HEK293T (cell line): ENCODE measurements at regions not wholly inside any gene's neighbourhood (a gene's known extent, or its start where the extent isn't known, plus 50 kb on each side); places are given as distances from the start of the nearest gene placed in this dataset.

Experiments used
- CTCF ChIA-PET: fragments of 350-600 bp; formaldehyde crosslinking; extraction: SDS; loops from one replicate; lab custom pipeline; 2021; ENCODE audit warnings: antibody characterized with exemption, inconsistent platforms; lab: Yijun Ruan, JAX
- POLR2A ChIA-PET: fragments of 350-600 bp; formaldehyde crosslinking; extraction: SDS; loops from one replicate; lab custom pipeline; 2020; ENCODE audit warnings: antibody characterized with exemption, inconsistent platforms; lab: Yijun Ruan, JAX
- DNase-seq: peaks from one replicate; pipeline ENCODE4 v3.0.0; 2012; ENCODE audit warnings: mixed read lengths; ENCODE audit errors: extremely low spot score
- ARNT ChIP-seq: fragments of 450-650 bp; IDR thresholded peaks from 2 replicates; pipeline ENCODE4 v1.6.1; 2017; ENCODE audit warnings: mild to moderate bottlenecking
- BHLHE40 ChIP-seq: fragments of 450-650 bp; IDR thresholded peaks from 2 replicates; pipeline ENCODE4 v1.6.1; 2016; ENCODE audit warnings: mild to moderate bottlenecking, moderate library complexity, borderline replicate concordance
- CTBP1 ChIP-seq: fragments of 450-650 bp; IDR thresholded peaks from 2 replicates; pipeline ENCODE4 v1.6.1; 2016; ENCODE audit warnings: borderline replicate concordance
- ELF4 ChIP-seq: fragments of 450-650 bp; IDR thresholded peaks from 2 replicates; pipeline ENCODE4 v1.6.1; 2017; ENCODE audit warnings: antibody characterized with exemption
- FOXA1 ChIP-seq: fragments of 450-650 bp; IDR thresholded peaks from 2 replicates; pipeline ENCODE4 v1.6.1; 2016; ENCODE audit warnings: mild to moderate bottlenecking
- FOXK2 ChIP-seq: fragments of 450-650 bp; IDR thresholded peaks from 2 replicates; pipeline ENCODE4 v1.6.1; 2016; ENCODE audit warnings: mild to moderate bottlenecking
- FOXM1 ChIP-seq: fragments of 450-650 bp; IDR thresholded peaks from 2 replicates; pipeline ENCODE4 v1.6.1; 2017; ENCODE audit warnings: mild to moderate bottlenecking, borderline replicate concordance
- HDGF ChIP-seq: fragments of 450-650 bp; IDR thresholded peaks from 2 replicates; pipeline ENCODE4 v1.6.1; 2017; ENCODE audit warnings: antibody characterized with exemption, borderline replicate concordance
- L3MBTL2 ChIP-seq: fragments of 450-650 bp; conservative IDR thresholded peaks from 2 replicates; pipeline ENCODE4 v1.6.1; 2016; ENCODE audit warnings: mild to moderate bottlenecking
- LEF1 ChIP-seq: fragments of 450-650 bp; IDR thresholded peaks from 2 replicates; pipeline ENCODE4 v1.6.1; 2017; ENCODE audit warnings: mild to moderate bottlenecking, borderline replicate concordance
- NFRKB ChIP-seq: fragments of 450-650 bp; IDR thresholded peaks from 2 replicates; pipeline ENCODE4 v1.6.1; 2016; ENCODE audit warnings: mild to moderate bottlenecking, moderate library complexity
- SP1 ChIP-seq: fragments of 450-650 bp; IDR thresholded peaks from 2 replicates; pipeline ENCODE4 v1.6.1; 2017
- SUZ12 ChIP-seq: fragments of 450-650 bp; IDR thresholded peaks from 2 replicates; pipeline ENCODE4 v1.6.1; 2016; ENCODE audit warnings: mild to moderate bottlenecking
- TARDBP ChIP-seq: fragments of 450-650 bp; IDR thresholded peaks from 2 replicates; pipeline ENCODE4 v1.6.1; 2016
- ZNF384 ChIP-seq: fragments of 450-650 bp; IDR thresholded peaks from 2 replicates; pipeline ENCODE4 v1.6.1; 2016
- TF ChIP-seq, protein P1 (sequence below): fragments of 450-650 bp; IDR thresholded peaks from 2 replicates; pipeline ENCODE4 v1.6.1; 2016

DNA sequence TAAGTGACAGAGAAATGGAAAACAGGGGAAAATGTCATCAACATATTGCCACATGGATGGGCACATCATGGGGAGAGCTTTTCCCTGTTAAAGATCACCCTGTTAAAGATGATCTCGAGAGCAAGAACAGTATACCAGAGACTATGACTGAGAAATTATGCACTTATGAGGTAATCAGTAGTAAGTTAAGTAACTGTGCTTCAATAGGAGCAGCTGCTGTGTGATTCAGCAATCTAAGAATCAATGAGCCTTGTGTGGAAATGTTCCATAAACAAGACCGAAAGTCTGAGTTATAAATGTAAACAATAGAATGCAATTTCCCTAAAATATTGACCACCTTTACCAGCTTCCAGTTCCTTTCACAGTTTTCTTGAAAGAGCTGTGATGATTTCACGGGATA, 582.3 kb downstream of the CAAP1 start:
- no peak for TF ChIP-seq FOXA1
- no peak for TF ChIP-seq FOXK2
- no peak for TF ChIP-seq NFRKB
- TF ChIP-seq FOXM1 = no peak
- TF ChIP-seq LEF1 = no peak
- no peak for TF ChIP-seq ELF4
- no peak for TF ChIP-seq HDGF
- no peak for TF ChIP-seq TARDBP
- no peak for TF ChIP-seq BHLHE40
- TF ChIP-seq SUZ12 = no peak
- no peak for TF ChIP-seq SP1
- TF ChIP-seq, protein P1, sequence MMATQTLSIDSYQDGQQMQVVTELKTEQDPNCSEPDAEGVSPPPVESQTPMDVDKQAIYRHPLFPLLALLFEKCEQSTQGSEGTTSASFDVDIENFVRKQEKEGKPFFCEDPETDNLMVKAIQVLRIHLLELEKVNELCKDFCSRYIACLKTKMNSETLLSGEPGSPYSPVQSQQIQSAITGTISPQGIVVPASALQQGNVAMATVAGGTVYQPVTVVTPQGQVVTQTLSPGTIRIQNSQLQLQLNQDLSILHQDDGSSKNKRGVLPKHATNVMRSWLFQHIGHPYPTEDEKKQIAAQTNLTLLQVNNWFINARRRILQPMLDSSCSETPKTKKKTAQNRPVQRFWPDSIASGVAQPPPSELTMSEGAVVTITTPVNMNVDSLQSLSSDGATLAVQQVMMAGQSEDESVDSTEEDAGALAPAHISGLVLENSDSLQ = no peak
- ChIA-PET CTCF (no interaction called here), POLR2A (no interaction called here)
- no peak for DNase-seq

DNA sequence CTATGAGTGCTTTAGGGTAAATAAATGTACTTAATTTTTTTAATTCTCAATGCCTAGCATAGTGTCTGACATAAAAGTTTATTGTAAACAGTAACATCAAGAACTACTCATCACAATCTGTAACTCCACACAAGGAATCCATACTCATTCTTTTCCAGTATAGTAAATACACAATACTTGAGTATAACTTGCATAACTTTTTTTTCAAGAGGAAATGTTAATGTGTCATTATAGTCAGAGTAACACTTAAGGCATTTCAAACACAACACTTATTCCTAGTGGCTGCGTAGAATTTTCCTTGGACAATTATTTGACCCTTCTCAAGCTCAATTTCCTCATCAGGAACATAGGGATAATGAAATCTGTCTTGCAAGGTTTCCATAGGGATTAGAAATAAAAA, 584.3 kb downstream of the CAAP1 start:
- ChIA-PET CTCF (no interaction called here), POLR2A (no interaction called here)

DNA sequence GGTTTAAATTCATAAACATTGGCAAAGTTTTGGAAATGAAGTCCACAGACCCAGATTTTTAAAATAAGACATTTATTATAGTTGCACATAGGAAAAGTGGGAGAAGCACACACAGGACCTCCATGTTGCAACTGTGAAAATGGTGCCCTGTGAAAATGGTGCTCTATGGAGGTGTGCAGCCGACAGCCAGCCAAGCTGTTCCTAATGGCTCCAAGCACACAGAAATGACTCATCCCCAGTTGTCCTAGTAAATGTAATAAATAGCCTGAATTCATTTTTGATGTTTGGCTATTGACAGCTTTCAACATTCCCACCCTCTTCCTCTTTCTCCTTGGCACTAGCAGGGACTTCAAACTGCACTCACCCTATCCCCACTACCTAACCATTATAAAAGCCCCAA, 590.9 kb downstream of the CAAP1 start:
- POLR2A ChIA-PET = no interaction called here
- no peak for TF ChIP-seq SUZ12
- no peak for TF ChIP-seq FOXA1
- TF ChIP-seq ARNT = no peak
- no peak for TF ChIP-seq HDGF
- no peak for TF ChIP-seq NFRKB
- no peak for TF ChIP-seq TARDBP
- TF ChIP-seq BHLHE40 = no peak
- TF ChIP-seq, protein P1 = no peak
- TF ChIP-seq ELF4 = no peak
- TF ChIP-seq ZNF384 = no peak
- no peak for TF ChIP-seq FOXK2
- no peak for TF ChIP-seq L3MBTL2
- TF ChIP-seq FOXM1 = no peak
- no peak for TF ChIP-seq LEF1
- no peak for TF ChIP-seq SP1
- TF ChIP-seq CTBP1 = no peak
- DNase-seq = no peak
- CTCF ChIA-PET = no interaction called here

More for the DNA sequence above, 584.3 kb downstream of the CAAP1 start:
- no peak for TF ChIP-seq FOXA1
- TF ChIP-seq HDGF = no peak
- DNase-seq = no peak

DNA sequence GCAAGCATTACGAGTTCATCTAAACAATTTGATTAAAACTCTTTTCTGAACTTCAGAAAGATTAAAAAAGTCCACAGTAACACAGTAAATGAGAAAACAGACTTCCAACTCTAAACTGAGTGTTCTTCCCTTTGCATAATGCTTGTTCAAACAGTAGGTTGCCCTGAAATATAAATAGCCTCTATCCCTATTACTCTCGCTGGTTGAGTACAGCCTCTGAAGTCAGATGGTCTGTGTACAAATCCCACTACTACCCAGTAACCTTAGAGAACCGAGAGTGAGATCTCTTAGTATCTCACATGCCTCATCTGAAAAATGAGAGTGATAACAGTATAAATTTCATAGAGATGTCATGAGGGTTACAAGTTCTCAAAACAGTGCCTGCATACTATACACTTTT, 591.6 kb downstream of the CAAP1 start:
- ChIA-PET CTCF (no interaction called here), POLR2A (no interaction called here)
- no peak for DNase-seq
- TF ChIP-seq LEF1 (no peak), HDGF (no peak), SP1 (no peak), FOXK2 (no peak), ARNT (no peak), L3MBTL2 (no peak), NFRKB (no peak), CTBP1 (no peak), ELF4 (no peak), FOXM1 (no peak), SUZ12 (no peak), TARDBP (no peak)
- TF ChIP-seq, protein P1 = no peak

DNA sequence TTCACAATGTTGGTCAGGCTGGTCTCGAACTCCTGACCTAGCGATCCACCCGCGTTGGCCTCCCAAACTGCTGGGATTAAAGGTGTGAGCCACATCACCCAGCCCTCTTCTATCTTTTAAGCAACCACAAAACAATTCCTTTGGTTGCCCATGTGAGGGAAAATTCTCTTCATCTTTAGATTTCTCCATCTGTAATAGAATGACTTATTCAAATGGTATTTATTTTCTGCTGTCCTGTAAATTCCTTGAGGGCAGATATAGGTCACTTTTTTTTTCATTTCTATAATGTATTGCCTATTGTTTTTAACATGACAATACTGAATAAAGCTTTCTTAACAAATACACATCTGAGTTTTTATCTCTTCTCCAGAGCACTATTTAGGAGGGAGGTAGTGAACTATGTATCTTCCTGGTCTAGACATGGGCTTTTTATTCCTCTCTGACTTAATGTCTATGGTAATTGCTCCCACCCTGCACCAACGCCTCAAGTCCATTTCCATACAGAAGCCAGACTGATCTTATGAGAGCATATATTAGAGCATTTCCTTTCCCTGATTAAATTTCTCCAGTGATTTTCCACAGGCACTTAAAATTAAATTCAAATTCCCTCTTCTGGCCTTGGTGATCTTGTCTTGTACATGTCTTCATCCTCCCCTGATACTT, 595.6 kb downstream of the CAAP1 start:
- POLR2A ChIA-PET = no interaction called here
- no peak for DNase-seq
- no peak for TF ChIP-seq SP1
- no peak for TF ChIP-seq FOXK2
- TF ChIP-seq, protein P1 = no peak
- no peak for TF ChIP-seq NFRKB
- no peak for TF ChIP-seq ELF4
- TF ChIP-seq L3MBTL2 = no peak
- TF ChIP-seq ARNT = no peak
- no peak for TF ChIP-seq CTBP1
- no peak for TF ChIP-seq HDGF
- TF ChIP-seq ZNF384 = no peak
- TF ChIP-seq FOXA1 = no peak
- no peak for TF ChIP-seq FOXM1
- no peak for TF ChIP-seq SUZ12
- TF ChIP-seq TARDBP = no peak
- no peak for TF ChIP-seq LEF1
- TF ChIP-seq BHLHE40 = no peak
- CTCF ChIA-PET = no interaction called here

DNA sequence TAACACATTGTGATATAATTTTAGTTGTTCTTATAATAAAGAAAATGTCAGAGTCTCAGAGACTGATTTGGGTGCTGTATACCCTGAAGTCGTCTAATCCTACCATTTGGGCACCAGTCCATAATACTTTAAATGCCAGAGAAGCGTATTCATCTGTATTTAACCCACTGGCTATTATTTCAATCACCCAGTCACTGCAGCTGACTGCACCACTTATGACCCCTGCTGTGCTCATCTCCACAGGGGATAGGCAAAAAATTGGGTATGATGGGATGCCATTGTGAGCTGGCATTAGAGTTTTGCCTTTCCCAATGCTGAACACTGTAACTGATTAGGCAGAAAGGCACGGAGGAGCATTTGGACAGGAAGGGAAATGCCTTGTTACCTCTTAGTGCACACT, 599.7 kb downstream of the CAAP1 start:
- TF ChIP-seq ELF4 (no peak), SP1 (no peak), ZNF384 (no peak), ARNT (no peak), FOXK2 (no peak), LEF1 (no peak), L3MBTL2 (no peak), HDGF (no peak), CTBP1 (no peak), BHLHE40 (no peak), FOXM1 (no peak), NFRKB (no peak), FOXA1 (no peak), TARDBP (no peak), SUZ12 (no peak)
- TF ChIP-seq, protein P1 = no peak
- ChIA-PET POLR2A (no interaction called here), CTCF (no interaction called here)
- DNase-seq = no peak
